Epithelial cell of esophagus (primary cell): ENCODE measurements at regions not wholly inside any gene's neighbourhood (a gene's known extent, or its start where the extent isn't known, plus 50 kb on each side); places are given as distances from the start of the nearest gene placed in this dataset.

Source experiments
- DNase-seq: peaks from one replicate; pipeline ENCODE4 v3.0.0; 2010; ENCODE audit warnings: low read depth
- H3K4me3 ChIP-seq: 2 replicates; pipeline ENCODE4 v1.5.1; 2011; ENCODE audit warnings: mild to moderate bottlenecking, low read length, control low read depth
- CTCF ChIP-seq: IDR thresholded peaks from 2 replicates; pipeline ENCODE4 v1.5.1; 2011; ENCODE audit warnings: low read depth, mild to moderate bottlenecking, low read length, control low read depth, inconsistent platforms; ENCODE audit not compliant: insufficient read depth; ENCODE audit errors: missing control alignments

- no peak for DNase-seq
- no peak overlapping the region for H3K4me3 ChIP-seq
- TF ChIP-seq CTCF, result no peak
Observed at GRCh38 chrX:100076031-100076430, 334.0 kb downstream of the PCDH19 start.

GRCh38 chrX:100072336-100072735 is 337.7 kb downstream of the PCDH19 start:
- TF ChIP-seq CTCF, result no peak
- peak; percentile 0 for DNase-seq
- no peak overlapping the region for H3K4me3 ChIP-seq

- no peak for DNase-seq
- no peak for TF ChIP-seq CTCF
- no peak overlapping the region for H3K4me3 ChIP-seq
Observed at GRCh38 chrX:100070334-100070849, 339.7 kb downstream of the PCDH19 start.

DNA sequence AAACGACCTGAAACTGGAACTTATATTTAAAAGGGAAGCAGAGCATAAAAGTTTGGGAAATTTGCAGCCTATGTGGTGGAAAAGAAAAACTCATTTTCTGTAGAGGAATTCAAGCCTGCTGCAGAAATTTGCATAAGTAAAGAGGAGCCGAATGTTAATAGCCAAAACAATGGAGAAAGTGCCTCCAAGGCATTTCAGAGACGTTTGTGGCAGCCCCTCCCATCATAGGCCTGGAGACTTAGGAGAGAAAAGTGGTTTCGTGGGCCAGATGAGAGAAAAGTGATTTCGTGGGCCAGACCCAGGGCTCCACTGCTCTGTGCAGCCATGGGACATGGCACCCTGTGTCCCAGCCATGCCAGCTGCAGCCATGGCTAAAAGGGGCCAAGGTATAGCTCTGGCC is 361.9 kb downstream of the PCDH19 start:
- no peak overlapping the region for H3K4me3 ChIP-seq
- no peak for TF ChIP-seq CTCF
- no peak for DNase-seq
